ENCODE measurements at regions not wholly inside any gene's neighbourhood (a gene's known extent, or its start where the extent isn't known, plus 50 kb on each side); places are given as distances from the start of the nearest gene placed in this dataset.

- no peaks in the 10 kb centered on the region for H3K36me3 Mint-ChIP-seq
- CTCF ChIA-PET = no interaction called here
- POLR2A ChIA-PET = no interaction called here
- ATAC-seq (no peak), DNase-seq (ENCODE audit: low spot score) (no peak)
- no peak for TF ChIP-seq SOX15 (CRISPR knock-in tag; IDR thresholded peaks at IDR 0.05)
- peaks cover 3% of the 10 kb centered on the region; the same call in 1 of the 2 replicates for H3K9me3 Mint-ChIP-seq
- peaks cover 6% of the 10 kb centered on the region for H3K4me1 Mint-ChIP-seq
- no peaks in the 10 kb centered on the region for H3K27me3 Mint-ChIP-seq (ENCODE audit: low read depth)
- H3K27ac Mint-ChIP-seq = no peak overlapping the region
- H3K4me3 Mint-ChIP-seq = no peak overlapping the region
These were observed 997.4 kb downstream of the RAPGEF2 start for GRCh38 chr4:160100316-160100715.

DNA sequence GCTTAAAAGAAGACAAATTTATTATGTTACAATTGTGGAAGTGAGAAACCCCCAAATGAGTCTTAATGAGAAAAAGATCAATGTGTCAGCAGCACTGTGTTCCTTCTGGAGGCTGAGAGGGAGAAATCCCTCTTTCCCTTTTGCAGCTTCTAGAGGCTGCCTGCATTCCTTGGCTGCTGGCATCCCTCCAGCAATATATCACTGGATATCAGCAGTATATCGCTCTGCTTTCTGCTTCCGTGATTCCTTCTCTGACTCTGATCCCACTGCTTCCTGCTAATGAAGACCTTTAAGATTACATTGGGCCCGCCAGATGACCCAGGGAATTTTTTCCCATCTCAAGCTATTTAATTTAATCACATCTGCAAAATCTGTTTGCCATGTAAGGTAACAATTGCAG is 1008.0 kb downstream of the RAPGEF2 start:
- peaks cover 73% of the 10 kb centered on the region for H3K9me3 Mint-ChIP-seq
- ChIA-PET CTCF (no interaction called here), POLR2A (no interaction called here)
- H3K27ac Mint-ChIP-seq = no peak overlapping the region
- DNase-seq (ENCODE audit: low spot score) (no peak), ATAC-seq (no peak)
- no peaks in the 10 kb centered on the region for H3K4me1 Mint-ChIP-seq
- TF ChIP-seq, protein P1, sequence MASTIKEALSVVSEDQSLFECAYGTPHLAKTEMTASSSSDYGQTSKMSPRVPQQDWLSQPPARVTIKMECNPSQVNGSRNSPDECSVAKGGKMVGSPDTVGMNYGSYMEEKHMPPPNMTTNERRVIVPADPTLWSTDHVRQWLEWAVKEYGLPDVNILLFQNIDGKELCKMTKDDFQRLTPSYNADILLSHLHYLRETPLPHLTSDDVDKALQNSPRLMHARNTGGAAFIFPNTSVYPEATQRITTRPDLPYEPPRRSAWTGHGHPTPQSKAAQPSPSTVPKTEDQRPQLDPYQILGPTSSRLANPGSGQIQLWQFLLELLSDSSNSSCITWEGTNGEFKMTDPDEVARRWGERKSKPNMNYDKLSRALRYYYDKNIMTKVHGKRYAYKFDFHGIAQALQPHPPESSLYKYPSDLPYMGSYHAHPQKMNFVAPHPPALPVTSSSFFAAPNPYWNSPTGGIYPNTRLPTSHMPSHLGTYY (CRISPR knock-in tag; IDR thresholded peaks at IDR 0.05) = no peak
- TF ChIP-seq ZNF138 (CRISPR knock-in tag; conservative IDR thresholded peaks at IDR 0.05) (no peak), ZNF232 (CRISPR knock-in tag; IDR thresholded peaks at IDR 0.05) (no peak), USF2 (CRISPR knock-in tag; IDR thresholded peaks at IDR 0.05) (no peak), RELA (CRISPR knock-in tag; IDR thresholded peaks at IDR 0.05; ENCODE audit: borderline replicate concordance) (no peak), HMGXB4 (CRISPR knock-in tag; IDR thresholded peaks at IDR 0.05) (no peak), RORB (CRISPR knock-in tag; IDR thresholded peaks at IDR 0.05) (no peak), CDX4 (CRISPR knock-in tag; IDR thresholded peaks at IDR 0.05; ENCODE audit: borderline replicate concordance) (no peak)
- TF ChIP-seq, protein P2, sequence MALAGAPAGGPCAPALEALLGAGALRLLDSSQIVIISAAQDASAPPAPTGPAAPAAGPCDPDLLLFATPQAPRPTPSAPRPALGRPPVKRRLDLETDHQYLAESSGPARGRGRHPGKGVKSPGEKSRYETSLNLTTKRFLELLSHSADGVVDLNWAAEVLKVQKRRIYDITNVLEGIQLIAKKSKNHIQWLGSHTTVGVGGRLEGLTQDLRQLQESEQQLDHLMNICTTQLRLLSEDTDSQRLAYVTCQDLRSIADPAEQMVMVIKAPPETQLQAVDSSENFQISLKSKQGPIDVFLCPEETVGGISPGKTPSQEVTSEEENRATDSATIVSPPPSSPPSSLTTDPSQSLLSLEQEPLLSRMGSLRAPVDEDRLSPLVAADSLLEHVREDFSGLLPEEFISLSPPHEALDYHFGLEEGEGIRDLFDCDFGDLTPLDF (CRISPR knock-in tag; IDR thresholded peaks at IDR 0.05) = no peak
- H3K4me3 Mint-ChIP-seq = no peak overlapping the region
- no peaks in the 10 kb centered on the region for H3K27me3 Mint-ChIP-seq (ENCODE audit: low read depth)
- peaks cover 70% of the 10 kb centered on the region for H3K36me3 Mint-ChIP-seq

- no peak overlapping the region for H3K4me3 Mint-ChIP-seq
- ATAC-seq (no peak), DNase-seq (ENCODE audit: low spot score) (no peak)
- no peak overlapping the region for H3K27ac Mint-ChIP-seq
- ChIA-PET POLR2A (no interaction called here), CTCF (no interaction called here)
- peaks cover 48% of the 10 kb centered on the region for H3K9me3 Mint-ChIP-seq
- H3K27me3 Mint-ChIP-seq (ENCODE audit: low read depth) = no peaks in the 10 kb centered on the region; the same call in 1 of the 2 replicates
- TF ChIP-seq USF1 (CRISPR knock-in tag; IDR thresholded peaks at IDR 0.05) = no peak
- TF ChIP-seq CBFB (CRISPR knock-in tag; IDR thresholded peaks at IDR 0.05; ENCODE audit: low read depth) = no peak
- no peak for TF ChIP-seq ZNF396 (CRISPR knock-in tag; IDR thresholded peaks at IDR 0.05; ENCODE audit: borderline replicate concordance)
- no peak for TF ChIP-seq USF2 (CRISPR knock-in tag; IDR thresholded peaks at IDR 0.05)
- no peak for TF ChIP-seq GABPB1 (CRISPR knock-in tag; IDR thresholded peaks at IDR 0.05)
- no peak for TF ChIP-seq ETV6 (CRISPR knock-in tag; IDR thresholded peaks at IDR 0.05)
- peaks cover 34% of the 10 kb centered on the region for H3K36me3 Mint-ChIP-seq
- no peaks in the 10 kb centered on the region for H3K4me1 Mint-ChIP-seq
These were observed 1014.8 kb downstream of the RAPGEF2 start for GRCh38 chr4:160117686-160118085.

All from WTC11 (cell line).